NOMO-1 treated with dmso at 0.1 percent for 144 hours (cell line): ENCODE measurements at regions not wholly inside any gene's neighbourhood (a gene's known extent, or its start where the extent isn't known, plus 50 kb on each side); places are given as distances from the start of the nearest gene placed in this dataset.

ENCODE experiments used
- DNase-seq: peaks from one replicate; lab custom pipeline; 2025; ENCODE audit not compliant: unreplicated experiment; lab: John Stamatoyannopoulos, UW

DNA sequence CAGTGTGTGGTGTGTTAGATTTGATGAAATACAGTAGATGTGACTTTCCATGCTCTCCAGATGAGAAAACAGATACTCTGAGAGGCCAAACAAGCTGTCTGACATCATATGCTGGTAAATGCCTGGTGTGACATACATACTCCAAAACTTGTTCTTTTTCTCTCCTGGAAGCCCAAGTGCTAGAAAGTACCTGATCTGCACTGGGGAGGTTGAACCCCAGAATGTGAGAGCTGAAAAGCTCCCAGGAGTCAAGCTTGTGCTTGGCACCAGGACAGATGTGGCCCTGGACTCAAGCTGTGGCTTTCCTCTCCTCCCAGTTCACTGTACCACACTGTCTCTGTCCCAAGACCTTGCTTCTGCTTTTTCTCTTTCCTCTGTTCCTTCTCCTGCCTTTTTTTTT lies 389.0 kb upstream of the USP24 start:
- no peak for DNase-seq

- no peak for DNase-seq
Observed at GRCh38 chr1:55600242-55600641, 385.1 kb upstream of the USP24 start.

GRCh38 chr1:55597910-55598309 lies 382.7 kb upstream of the USP24 start:
- no peak for DNase-seq

DNA sequence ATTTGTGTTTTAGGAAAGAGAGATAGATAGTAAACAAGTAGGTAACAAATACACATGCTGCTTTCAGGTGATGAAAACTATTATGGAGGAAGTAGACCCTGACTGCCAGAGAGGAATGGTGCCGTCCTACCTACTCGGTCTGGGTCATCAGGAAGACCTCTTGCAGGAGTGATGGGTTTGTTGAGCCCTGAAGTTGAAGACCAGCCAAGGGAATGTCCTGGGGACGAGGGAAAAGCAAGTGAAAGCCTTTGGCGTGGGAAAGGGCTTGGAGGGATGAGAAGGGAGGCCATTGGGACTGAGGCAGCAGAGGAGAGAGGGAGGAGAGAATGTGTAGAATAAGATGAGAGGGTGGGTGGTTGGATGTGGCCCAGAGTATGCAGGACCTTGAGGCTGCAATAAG lies 379.5 kb upstream of the USP24 start:
- no peak for DNase-seq

- DNase-seq: no peak
Observed at GRCh38 chr1:55593298-55593697, 378.1 kb upstream of the USP24 start.

DNA sequence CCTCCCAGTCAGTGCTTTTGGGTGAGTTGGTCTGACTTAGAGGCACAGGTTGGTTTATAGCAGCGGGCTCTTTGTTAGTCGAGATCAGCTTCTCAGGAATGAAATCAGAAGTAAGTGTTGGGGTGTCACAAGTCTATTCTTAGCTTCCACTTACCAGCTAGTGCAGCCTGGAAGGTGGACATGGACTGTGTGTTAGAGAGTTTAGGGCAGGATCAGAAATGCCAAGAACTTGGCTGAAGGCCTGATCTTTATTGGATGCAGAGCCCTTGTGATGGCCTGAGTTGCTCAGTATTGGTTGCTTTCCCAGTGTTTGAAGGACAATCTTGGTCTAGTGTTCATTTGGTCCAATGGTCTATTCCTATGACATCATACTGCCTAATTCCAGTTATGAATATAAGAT lies 377.0 kb upstream of the USP24 start:
- no peak for DNase-seq

DNA sequence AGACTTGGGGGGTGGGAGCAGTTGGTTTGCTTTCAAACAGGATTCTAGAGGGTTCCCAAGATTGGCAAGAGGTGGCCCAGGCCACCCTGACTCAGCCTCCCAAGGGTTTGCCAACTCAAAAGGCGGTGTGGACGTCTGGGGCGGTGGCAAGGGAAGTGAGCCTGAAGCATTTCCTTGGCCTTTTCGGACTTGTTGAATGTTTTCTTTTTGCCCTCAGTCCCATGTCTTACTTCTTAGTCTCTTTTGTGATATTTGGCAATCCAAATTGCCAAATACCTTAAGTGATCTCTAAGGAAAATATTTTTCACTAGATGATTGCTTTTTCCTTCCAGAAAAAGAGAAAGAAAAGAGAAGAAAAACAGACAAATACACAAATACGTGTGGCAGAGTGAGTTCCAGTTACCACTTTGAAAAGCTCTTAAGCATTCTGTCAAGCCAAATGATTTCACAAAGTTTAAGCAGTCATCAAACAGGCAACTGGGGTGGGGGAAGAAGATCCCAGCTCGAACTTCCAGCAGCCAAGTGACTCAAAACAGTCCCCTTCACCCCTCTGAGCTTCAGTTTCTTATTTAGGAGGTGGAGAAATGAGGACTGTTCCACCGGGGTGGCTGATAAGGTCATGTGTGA lies 374.6 kb upstream of the USP24 start:
- no peak for DNase-seq

DNA sequence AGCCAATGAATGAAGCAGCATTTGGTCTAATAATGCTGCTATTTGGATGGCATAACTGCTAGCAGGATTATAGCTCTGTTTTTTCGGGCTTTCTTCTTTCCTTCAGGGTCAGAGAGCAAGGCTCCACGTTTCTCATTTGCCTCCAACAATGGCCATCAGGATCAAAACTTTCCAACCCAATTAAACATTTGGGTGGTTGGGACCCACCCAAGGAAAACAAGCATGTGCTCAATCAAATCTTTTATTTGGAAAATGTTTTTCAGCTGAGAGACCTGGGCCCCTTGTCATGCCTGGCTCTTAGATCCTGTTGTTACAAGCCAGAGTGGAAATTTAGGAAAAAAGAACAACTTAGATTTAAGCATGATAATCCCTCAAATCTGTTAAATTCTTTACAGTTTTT lies 373.1 kb upstream of the USP24 start:
- DNase-seq: no peak

- DNase-seq: no peak
Observed at GRCh38 chr1:55586771-55587170, 371.6 kb upstream of the USP24 start.

- DNase-seq: no peak
Observed at GRCh38 chr1:55585402-55585792, 370.2 kb upstream of the USP24 start.

DNA sequence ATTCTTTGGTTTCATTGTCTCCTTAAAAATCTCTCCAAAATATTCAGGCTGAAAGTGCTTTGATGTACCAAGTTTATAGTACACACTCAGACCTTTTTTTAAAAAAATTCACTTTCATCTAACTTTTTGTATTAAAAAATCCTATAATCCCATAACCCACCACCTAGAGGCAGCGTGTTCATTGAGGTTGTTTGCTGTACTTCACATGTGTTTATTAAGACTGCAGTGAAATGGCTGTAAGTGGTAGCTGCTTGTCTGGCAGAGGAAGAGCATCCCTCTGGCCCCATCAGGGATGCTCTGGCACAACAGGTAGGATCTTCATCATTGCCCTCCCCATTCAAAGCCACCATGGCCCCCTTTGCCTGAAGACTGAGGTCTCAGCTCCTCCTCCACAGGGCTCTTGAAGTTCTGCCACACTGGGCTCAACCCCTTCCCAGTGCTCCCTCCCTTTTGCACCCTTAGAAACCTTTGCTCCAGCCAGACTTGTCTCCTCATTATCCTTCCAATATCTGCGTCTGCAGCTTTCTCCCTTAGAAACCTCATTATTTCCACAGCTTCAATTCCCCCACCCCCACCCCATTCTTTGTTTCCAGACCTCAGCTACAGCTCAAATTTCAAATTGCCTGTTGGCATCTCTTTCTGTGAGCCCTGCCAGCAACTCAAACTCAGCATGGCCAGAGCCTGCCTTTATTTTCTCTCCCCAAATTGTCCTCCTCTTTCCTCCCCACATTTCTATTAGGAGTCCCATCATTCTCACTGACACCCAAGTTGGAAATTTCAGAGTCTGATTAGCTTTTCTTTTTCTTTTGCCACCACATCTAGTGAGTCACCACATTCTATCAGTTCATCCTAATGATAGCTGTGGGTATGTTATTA lies 369.6 kb upstream of the USP24 start:
- DNase-seq: no peak

- no peak for DNase-seq
Observed at GRCh38 chr1:55582084-55582483, 366.9 kb upstream of the USP24 start.

DNA sequence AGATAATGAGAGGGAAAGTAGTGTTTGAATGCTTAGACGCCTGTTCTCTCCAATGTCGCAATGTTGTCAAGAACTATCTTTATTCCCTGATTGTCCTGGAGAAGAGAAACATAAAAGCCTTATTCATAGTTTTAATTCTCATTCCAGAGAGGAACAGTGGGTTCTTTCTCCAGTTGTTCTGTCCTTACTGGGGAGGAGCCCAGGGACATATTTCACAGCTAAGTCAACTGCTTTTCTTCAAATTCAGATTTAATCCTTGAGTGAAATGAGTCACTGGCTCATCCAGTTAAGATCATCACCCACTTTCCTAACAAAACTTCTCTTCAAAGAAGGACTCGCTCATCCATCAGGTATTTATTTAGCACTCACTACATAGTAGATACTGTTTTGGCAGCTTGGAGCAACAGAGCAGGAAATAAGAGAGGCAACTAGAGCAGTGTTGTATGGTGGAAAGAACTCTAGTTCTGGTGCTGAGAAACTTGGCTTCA lies 365.7 kb upstream of the USP24 start:
- no peak for DNase-seq

DNA sequence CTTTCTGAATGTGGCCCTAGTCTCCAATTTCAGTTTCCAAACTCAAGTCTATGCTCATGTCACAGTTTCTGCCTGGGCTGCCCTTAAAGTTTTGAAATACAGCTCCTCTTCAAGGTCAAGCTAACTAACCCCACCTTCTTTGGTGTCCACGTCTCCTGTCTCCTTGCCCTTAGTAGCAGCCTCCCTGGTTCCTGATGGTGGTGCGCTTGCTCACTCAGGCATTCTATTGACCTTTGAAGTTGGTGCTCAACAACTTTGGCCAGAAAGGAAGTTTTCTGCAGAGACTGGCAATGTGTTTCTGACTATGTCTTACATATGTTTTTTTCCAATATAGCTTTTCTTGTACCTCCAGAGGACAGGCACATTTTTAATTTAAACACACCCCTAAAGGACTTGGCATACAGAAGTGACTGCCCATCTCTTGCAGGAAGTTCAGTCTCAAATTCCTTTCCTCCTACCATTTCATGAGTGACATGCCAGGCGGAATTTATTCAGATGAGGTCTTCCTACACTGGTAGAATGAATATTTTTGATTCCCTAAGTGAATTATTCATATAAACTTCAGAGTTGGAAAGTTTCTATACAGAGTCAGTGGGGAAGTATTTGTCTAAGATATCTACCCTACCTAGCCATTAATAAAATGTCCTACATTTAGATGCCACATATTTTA lies 364.3 kb upstream of the USP24 start:
- DNase-seq: no peak

DNA sequence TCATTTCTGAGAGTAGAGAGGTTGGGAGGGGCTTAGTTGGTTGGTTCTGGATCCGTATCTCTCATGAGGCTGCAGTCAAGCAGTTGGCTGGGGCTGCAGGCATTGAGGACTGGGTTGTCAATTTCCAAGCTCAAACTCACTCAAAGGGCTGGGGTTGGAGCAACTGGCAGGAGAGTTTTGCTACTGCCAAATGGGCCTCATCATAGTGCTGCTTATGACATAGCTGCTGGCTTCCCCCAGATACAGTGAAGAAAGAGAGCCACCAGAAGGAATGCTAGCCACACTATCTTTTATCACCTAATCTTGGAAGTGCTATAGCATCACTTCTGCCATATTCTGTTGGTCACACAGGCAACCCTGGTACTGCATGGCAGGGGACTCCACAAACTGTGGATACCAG lies 363.5 kb upstream of the USP24 start:
- no peak for DNase-seq

- DNase-seq: no peak
Observed at GRCh38 chr1:55575571-55576279, 360.6 kb upstream of the USP24 start.

- DNase-seq: no peak
Observed at GRCh38 chr1:55574691-55575225, 359.6 kb upstream of the USP24 start.

- DNase-seq: no peak
Observed at GRCh38 chr1:55572878-55573734, 357.9 kb upstream of the USP24 start.

DNA sequence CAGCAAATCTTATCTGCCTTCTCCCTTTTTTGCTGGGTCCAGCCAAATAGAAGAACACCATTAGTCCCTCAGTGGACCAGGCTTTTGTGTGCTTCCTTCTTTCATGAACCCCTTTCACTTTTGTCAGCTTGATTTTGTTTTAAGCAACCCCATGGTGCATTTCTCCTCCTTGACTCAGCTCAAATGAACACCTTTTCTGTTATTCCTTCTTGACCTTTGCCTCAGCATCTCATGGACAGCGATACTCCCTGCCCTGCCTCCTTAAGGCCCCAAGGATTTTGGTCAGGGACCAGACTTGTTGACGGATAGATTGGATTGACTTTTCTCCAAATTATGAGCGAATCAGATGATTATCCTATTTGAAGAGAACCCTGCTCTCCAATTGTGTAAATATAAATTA lies 356.6 kb upstream of the USP24 start:
- DNase-seq: no peak

GRCh38 chr1:55569417-55569816 lies 354.3 kb upstream of the USP24 start:
- no peak for DNase-seq
